Left ventricle myocardium inferior (tissue), 1 donor: ENCODE measurements at regions not wholly inside any gene's neighbourhood (a gene's known extent, or its start where the extent isn't known, plus 50 kb on each side); places are given as distances from the start of the nearest gene placed in this dataset.

Source experiments
- DNase-seq: peaks from one replicate; pipeline ENCODE4 v3.0.0-alpha.2; 2020
- H3K27ac ChIP-seq: fragments of 200-600 bp; replicated peaks from 2 replicates; pipeline ENCODE4 v1.8.0; 2021
- H3K27me3 ChIP-seq: fragments of 200-600 bp; 2 replicates; pipeline ENCODE4 v1.8.0; 2021; ENCODE audit warnings: low read depth
- H3K36me3 ChIP-seq: fragments of 200-600 bp; 2 replicates; pipeline ENCODE4 v1.8.0; 2021
- H3K4me1 ChIP-seq: fragments of 200-600 bp; 2 replicates; pipeline ENCODE4 v1.8.0; 2021
- H3K4me3 ChIP-seq: fragments of 200-600 bp; 2 replicates; pipeline ENCODE4 v1.8.0; 2021; ENCODE audit warnings: mild to moderate bottlenecking, moderate library complexity
- H3K9me3 ChIP-seq: fragments of 200-600 bp; replicated peaks from 2 replicates; pipeline ENCODE4 v1.8.0; 2021
- intact Hi-C: fragments of 100-400 bp; cut with micrococcal nuclease; formaldehyde crosslinking; loops from one replicate; pipeline ENCODE4 v1.11.0; 2022
- TF ChIP-seq, protein P1 (sequence below): fragments of 200-600 bp; IDR thresholded peaks from 2 replicates; pipeline ENCODE4 v1.8.0; 2021; ENCODE audit warnings: antibody characterized with exemption, mild to moderate bottlenecking, borderline replicate concordance
- donor health status: DM: no; HTN: yes; CAD: no; lungs with severe emphysema.

GRCh38 chrX:97828471-97828870, 944.8 kb downstream of the RPA4 start:
- no peak overlapping the region for H3K4me3 ChIP-seq
- no peaks in the 10 kb centered on the region for H3K27me3 ChIP-seq
- no peaks in the 10 kb centered on the region for H3K9me3 ChIP-seq
- no peak for DNase-seq
- H3K36me3 ChIP-seq: no peaks in the 10 kb centered on the region
- no peaks in the 10 kb centered on the region for H3K4me1 ChIP-seq
- TF ChIP-seq, protein P1, sequence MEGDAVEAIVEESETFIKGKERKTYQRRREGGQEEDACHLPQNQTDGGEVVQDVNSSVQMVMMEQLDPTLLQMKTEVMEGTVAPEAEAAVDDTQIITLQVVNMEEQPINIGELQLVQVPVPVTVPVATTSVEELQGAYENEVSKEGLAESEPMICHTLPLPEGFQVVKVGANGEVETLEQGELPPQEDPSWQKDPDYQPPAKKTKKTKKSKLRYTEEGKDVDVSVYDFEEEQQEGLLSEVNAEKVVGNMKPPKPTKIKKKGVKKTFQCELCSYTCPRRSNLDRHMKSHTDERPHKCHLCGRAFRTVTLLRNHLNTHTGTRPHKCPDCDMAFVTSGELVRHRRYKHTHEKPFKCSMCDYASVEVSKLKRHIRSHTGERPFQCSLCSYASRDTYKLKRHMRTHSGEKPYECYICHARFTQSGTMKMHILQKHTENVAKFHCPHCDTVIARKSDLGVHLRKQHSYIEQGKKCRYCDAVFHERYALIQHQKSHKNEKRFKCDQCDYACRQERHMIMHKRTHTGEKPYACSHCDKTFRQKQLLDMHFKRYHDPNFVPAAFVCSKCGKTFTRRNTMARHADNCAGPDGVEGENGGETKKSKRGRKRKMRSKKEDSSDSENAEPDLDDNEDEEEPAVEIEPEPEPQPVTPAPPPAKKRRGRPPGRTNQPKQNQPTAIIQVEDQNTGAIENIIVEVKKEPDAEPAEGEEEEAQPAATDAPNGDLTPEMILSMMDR: no peak
- H3K27ac ChIP-seq: no peak overlapping the region
- intact Hi-C loops: no loop called here

DNA sequence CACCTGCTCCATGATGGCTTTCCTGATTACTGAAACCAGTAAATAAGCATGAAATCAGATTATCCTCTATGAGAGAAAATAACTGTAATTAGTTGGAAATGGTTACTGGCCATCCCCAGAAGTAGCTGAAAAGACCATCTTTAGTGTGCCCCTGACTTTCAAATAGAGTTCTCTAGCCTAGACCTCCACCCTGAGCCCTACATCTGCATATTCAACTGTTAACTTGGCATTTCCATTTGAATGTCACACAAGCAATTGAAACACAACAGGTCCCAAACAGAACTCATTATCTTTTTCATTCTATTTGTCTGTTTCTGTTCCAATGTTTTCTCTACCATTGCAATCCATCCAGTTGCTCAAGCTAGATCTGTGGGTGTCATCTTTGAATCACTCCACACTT, 952.3 kb downstream of the RPA4 start:
- DNase-seq: no peak
- TF ChIP-seq, protein P1: no peak
- no peaks in the 10 kb centered on the region for H3K9me3 ChIP-seq
- H3K4me3 ChIP-seq: no peak overlapping the region
- intact Hi-C loops: no loop called here
- H3K27me3 ChIP-seq: no peaks in the 10 kb centered on the region
- no peaks in the 10 kb centered on the region for H3K4me1 ChIP-seq
- no peak overlapping the region for H3K27ac ChIP-seq
- no peaks in the 10 kb centered on the region for H3K36me3 ChIP-seq

DNA sequence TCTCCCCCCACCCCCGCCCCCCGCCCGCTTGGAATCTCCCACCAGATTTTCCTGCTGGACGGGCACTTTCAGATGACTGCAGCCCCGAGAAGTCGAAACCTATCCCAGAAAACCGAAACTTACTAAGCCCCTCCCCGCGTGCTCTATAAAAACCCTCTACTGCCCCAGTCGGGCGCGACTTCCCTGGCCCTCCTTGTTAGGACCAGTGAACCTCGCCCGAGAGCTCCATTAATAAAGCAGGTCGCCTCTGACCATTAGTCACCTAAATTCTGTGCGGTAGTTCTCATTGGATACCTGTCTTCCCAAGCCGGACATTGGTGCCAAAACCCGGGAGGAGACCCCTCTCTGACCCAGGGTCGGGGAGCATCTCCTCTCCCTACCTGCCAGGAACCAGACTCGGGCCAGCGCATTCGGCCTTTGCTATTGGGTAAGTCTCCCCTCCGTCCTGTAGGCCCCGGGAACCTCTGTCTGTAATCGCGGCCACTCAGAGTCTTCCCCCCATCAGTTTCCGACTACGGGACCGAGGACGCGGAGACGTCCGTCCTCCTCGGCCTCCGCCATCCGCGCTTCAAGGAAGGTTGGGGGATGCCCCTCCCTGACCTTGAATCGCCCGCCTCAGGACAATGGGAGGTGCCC, 958.0 kb downstream of the RPA4 start:
- H3K36me3 ChIP-seq: no peaks in the 10 kb centered on the region
- H3K27ac ChIP-seq: no peak overlapping the region
- H3K4me1 ChIP-seq: no peaks in the 10 kb centered on the region
- no peaks in the 10 kb centered on the region for H3K27me3 ChIP-seq
- TF ChIP-seq, protein P1: no peak
- no peaks in the 10 kb centered on the region for H3K9me3 ChIP-seq
- intact Hi-C loops: no loop called here
- DNase-seq: no peak
- H3K4me3 ChIP-seq: no peak overlapping the region

DNA sequence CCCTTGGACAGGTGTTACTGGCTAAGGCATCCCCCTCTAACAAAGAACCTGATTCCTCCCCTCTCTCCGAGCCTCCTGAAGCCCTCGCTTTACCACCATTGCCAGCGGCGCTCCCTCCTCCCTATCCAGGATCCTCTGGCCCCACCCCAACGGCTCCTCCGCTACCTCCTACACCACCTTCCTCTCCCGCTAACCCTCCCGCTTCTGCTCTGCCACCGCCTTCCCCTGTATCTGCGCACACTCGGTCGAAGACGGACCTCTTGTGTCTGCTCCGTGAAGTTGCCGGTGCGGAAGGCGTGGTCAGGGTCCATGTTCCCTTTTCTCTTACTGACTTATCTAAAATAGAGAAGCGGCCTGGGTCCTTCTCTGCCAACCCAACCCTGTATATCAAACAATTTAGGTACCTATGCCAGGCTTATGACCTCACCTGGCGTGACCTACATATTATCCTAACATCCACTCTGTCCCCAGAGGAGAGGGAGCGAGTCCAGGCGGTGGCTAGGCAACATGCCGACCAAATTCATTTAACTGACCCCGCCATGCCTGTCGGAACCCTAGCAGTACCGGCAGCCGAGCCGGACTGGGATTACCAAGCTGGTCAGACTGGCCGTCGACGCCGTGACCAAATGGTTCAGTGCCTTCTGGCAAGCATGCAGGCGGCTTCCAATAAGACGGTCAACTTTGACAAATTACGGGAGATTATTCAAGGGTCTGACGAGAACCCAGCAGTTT, 958.9 kb downstream of the RPA4 start:
- no peaks in the 10 kb centered on the region for H3K27me3 ChIP-seq
- no peaks in the 10 kb centered on the region for H3K4me1 ChIP-seq
- no peaks in the 10 kb centered on the region for H3K36me3 ChIP-seq
- no peak overlapping the region for H3K27ac ChIP-seq
- intact Hi-C loops: no loop called here
- no peak for DNase-seq
- no peak overlapping the region for H3K4me3 ChIP-seq
- no peaks in the 10 kb centered on the region for H3K9me3 ChIP-seq
- TF ChIP-seq, protein P1: no peak

- no peaks in the 10 kb centered on the region for H3K4me1 ChIP-seq
- DNase-seq: no peak
- H3K4me3 ChIP-seq: no peak overlapping the region
- TF ChIP-seq, protein P1: no peak
- H3K27me3 ChIP-seq: no peaks in the 10 kb centered on the region
- H3K9me3 ChIP-seq: no peaks in the 10 kb centered on the region
- intact Hi-C loops: no loop called here
- H3K27ac ChIP-seq: no peak overlapping the region
- no peaks in the 10 kb centered on the region for H3K36me3 ChIP-seq
Observed at GRCh38 chrX:97843200-97843811, 959.6 kb downstream of the RPA4 start.
